Stomach (tissue), 4 donors: ENCODE measurements at regions not wholly inside any gene's neighbourhood (a gene's known extent, or its start where the extent isn't known, plus 50 kb on each side); places are given as distances from the start of the nearest gene placed in this dataset.

Source experiments
- POLR2AphosphoS5 ChIP-seq, 3 donors: sonication (generic); formaldehyde crosslinking; IDR thresholded peaks; one replicate each; pipeline ENCODE4 v1.6.1; 2016; ENCODE audit warnings: antibody characterized with exemption in 3 of 3
- TF ChIP-seq, protein P1 (sequence below), 7 experiments: fragments of 450-650 bp in 4 of 7; fragments of 200-600 bp in 3 of 7; sonication (generic) in 3 of 7; IDR thresholded peaks; one replicate each; pipeline ENCODE4 v1.5.1; 2016 to 2019; ENCODE audit warnings: antibody characterized with exemption in 7 of 7, control low read depth in 2 of 7, mild to moderate bottlenecking in 1 of 7

GRCh38 chr10:20355011-20355410 lies 538.8 kb downstream of the PLXDC2 start:
- TF ChIP-seq POLR2AphosphoS5 (IDR thresholded peaks at IDR 0.05), result no peak
- TF ChIP-seq, protein P1, sequence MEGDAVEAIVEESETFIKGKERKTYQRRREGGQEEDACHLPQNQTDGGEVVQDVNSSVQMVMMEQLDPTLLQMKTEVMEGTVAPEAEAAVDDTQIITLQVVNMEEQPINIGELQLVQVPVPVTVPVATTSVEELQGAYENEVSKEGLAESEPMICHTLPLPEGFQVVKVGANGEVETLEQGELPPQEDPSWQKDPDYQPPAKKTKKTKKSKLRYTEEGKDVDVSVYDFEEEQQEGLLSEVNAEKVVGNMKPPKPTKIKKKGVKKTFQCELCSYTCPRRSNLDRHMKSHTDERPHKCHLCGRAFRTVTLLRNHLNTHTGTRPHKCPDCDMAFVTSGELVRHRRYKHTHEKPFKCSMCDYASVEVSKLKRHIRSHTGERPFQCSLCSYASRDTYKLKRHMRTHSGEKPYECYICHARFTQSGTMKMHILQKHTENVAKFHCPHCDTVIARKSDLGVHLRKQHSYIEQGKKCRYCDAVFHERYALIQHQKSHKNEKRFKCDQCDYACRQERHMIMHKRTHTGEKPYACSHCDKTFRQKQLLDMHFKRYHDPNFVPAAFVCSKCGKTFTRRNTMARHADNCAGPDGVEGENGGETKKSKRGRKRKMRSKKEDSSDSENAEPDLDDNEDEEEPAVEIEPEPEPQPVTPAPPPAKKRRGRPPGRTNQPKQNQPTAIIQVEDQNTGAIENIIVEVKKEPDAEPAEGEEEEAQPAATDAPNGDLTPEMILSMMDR (IDR thresholded peaks at IDR 0.05), result no peak
